ENCODE measurements at regions not wholly inside any gene's neighbourhood (a gene's known extent, or its start where the extent isn't known, plus 50 kb on each side); places are given as distances from the start of the nearest gene placed in this dataset.
A peak's percentile ranks its signal among the peaks of the same experiment; 100 is the strongest.
"Not testable (repeated sequence)": the region's sequence is repeated elsewhere in the genome, so short reads cannot be mapped to it uniquely, and the experiment has no call there.

DNA sequence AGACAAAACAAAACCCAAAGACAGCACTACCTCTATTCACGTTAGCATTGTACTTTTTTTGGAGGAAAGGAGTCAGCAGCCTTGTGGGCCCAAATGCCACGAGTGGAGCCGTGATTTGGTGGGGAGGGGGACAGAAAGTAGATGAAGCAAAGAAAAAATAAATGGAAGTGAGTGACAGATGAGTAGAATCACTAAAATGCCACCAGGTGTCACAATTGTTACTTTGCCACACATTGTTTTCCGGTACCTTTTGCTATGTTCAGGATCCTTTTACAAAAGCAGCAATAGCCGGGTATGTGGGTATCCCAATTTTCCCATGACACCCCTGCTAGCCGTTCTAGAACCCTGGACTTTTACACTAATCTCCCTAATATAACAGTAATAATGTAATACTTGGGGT is 85.0 kb upstream of the AK4 start:
- DNase-seq: no peak

DNA sequence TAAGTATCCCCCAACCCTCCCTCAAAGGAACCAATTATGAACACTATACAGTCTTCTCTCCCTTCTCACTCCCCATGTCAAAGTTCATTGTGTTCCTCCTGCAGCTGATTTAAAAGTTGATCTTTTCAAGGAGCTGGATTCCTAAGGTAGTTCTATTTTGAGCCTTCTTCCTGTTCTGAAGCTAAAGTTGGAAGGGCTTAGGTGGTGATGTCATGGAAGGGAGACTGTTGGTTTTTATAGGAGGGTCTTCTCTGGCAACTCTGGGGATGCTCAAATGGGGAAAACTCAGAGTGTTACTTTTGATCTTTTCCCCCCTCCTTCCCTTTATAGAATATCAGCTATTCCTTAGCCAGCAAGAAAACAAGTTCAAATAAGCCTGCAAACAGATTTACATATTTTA is 83.0 kb upstream of the AK4 start:
- no peak for DNase-seq

DNA sequence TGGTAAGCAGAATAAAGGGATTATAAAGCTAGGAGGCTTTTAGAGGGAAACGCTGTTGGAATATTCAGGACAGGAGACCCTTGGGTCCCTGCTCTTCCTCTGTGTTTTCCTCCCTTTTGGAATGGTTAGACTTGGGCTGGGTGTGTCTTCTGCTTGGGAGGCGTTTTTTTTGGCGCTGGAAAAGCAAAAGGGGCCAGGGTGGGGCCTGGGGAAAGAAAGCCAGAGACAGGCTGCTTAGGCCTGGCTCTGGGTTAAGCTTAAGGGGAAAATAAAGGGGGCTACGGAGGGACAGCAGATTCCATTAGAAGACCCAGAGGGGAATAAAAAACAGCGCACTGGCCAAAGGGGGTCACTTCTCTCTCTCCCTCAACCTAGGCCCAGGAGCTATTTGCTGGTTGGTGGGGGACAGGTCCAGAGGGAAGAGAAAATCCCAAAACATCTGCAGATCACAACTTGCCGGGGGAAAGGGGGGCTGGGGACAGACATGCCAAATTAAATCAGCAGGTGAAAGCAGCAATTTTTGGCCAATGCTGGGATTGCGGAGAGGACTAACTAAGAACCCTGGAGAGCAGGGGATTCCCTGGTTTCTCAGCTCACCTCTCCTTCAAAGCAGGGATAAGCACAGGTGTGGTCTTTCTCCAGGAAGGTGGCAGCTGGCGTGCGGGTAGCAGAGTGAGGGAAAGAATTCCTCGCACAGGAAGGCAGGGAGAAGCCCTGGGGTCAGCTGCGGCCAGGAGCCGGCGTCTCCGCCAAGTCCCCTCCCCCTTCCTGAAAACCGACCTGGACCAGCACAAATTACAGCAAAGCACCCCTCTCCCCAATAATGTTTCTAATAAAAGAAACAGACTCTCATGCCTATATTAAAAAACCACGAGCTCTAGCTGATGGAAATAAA is 82.2 kb upstream of the AK4 start:
- DNase-seq: no peak

DNA sequence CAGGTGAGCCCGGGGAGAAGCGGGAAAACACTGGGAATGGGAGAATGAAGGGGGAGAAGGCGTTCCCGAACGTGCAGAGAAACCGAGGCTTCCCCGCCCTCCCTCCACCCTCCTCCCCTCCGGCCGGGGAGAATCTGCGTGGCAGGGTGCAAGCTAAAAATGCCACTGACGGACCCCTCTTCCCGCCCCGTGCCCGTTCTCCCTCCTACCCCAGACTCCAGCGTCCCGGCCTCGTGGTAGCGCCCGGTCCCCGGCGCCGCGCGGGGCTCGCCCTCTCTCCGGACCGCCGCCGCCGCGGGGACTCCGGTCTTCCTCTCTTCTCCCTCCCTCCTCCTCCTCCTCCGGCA is 81.6 kb upstream of the AK4 start:
- DNase-seq: no peak

DNA sequence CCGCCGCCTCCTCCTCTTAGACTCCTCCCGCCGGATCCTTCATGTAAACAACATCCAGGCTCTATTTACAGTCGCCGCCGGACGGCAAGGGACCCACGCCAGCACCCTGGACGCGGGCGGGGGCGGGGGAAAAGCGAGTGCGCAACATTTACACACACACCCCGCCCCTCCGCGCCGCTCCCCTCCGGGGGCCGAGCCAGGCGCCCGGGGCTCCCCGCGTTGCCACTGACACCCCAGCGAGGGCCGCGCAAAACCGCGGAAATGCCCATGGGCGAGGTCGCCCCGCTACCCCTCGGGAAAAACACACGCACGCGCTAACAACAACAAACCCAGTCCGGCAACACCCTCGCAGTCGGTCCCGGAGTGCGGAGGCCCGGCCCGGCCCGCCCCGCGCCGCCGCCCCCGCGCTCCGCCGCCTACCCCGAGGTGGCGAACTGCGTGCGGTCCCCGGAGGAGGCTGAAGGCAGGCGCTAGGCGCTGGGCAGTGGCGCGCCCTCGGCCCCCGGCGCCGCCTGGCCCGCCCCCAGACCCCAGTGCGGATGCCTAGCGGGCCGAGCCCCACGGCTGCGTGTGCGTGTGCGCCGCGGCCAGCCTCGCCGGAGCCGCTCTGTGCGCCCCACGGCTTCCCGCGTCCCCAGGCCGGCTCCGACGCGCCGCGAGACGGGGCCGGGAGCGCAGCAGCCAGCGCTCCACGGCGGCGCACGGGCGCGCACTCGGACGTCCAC is 81.1 kb upstream of the AK4 start:
- DNase-seq: peak; percentile 72 to 75

DNA sequence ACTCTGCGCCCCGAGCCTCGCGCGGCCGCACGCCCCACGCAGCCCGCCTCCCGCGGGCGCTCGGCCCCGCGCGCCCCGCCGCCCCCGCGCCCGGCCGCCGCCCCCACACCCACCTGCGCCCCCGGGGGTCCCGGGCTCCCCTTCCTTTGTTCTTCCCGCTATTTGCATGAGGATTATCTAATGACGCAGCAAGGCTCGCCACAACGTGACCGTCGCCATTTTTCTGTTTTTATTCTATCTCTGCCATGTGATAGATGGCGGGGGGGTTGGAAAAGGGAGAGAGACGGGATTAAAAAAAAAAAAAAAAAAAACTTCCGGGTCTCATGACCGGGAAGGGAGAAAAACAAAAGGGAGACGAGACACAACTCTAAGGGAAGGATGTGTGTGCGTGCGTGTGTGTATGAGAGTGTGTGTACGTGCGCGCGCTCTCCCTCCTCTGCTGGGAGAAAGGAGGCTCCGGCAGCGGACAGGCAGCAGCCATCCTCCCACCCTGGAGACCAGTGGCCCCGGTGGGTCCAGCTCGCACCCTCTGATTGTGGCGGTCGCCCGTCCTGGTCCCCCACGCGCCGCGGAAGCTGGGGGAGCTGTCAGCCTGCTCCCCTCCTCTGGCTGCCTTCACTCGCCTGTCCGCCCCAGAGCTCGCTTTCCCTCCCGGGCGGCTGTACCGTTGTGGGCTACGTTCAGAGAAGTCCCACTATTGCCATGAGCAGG is 80.4 kb upstream of the AK4 start:
- peak; percentile 53 to 62 for DNase-seq

DNA sequence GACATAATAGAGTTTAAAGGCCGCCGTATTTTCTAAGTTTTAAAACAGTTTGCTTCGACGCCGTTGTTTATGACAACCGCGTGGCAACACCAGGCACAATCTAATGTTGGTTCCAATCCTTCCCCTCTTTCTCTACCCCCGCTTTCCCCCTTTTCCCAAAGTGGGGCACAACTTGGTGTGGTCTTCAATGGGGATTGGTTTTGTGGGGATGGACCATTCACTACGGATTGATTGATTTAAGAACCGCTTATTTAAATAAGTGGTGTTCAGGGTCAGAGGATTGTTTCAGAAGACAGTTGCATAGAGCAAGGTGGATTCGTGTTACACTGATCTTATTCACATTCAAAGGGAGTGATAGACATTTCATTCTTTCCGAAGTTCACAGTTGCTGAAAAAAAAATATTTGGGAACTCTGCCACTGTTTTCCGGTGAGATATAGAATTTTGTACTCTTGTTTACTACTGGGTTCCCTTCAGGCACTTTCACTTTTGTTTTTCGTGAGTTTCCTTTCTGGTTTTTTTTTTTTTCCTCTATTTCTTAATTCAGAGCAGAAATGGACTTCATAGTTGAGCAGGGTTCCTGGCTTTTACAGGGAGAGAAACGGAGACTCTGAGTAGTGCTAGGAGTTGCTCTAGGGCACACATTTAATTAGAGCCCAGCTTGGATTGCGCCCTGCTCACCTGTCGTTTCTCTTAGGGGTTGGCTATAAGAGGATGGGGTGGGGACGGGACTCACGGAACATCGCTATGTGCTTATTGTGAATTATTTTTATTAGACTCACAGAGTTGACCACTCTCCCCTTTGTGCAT is 79.6 kb upstream of the AK4 start:
- DNase-seq: peak; percentile 26 to 38

DNA sequence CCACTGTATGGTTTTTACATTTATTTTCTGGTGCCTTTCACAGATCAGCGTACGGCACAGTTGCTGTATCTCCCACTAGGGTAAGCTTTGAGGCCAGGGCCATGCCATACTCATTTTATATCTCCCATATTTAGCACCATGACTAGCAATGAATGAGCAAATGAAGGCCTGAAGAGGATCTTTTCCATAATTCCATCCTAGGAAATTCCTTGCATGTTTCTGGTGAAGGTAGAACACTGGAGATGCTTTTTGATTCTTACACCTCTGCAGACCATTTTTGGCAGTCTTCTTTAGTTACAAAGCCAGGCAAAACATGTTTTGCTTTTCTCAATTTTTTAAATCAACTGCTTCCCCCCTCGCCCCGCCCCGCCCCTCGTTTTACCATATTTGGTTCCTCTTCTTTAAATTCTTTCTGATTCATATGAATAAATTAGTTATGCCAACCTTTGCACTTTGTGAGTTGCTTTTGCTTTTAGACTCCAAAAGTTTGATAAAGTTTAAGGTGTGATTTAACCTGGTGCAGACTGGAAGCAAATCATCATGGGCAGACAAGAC is 78.9 kb upstream of the AK4 start:
- peak; percentile 55 to 60 for DNase-seq

DNA sequence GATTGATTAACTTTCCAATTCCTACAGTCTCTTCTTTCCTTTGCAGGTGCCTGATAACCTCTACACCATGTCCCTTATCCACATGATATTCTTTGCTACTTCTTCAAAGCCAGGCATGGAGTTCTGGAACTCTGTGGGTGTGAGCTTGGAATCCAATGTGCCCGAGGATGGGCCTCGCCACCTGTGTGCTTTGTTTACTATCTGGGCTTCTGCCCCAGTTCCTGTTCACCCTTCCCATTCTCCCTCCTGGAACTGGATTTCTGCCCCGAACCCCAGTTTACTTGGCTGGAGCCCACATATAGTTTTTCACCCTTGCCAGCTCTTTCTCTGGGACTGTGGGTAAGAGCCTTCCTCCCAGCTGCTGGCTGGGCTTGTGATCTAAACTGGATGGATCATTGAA is 75.2 kb upstream of the AK4 start:
- no peak for DNase-seq

DNA sequence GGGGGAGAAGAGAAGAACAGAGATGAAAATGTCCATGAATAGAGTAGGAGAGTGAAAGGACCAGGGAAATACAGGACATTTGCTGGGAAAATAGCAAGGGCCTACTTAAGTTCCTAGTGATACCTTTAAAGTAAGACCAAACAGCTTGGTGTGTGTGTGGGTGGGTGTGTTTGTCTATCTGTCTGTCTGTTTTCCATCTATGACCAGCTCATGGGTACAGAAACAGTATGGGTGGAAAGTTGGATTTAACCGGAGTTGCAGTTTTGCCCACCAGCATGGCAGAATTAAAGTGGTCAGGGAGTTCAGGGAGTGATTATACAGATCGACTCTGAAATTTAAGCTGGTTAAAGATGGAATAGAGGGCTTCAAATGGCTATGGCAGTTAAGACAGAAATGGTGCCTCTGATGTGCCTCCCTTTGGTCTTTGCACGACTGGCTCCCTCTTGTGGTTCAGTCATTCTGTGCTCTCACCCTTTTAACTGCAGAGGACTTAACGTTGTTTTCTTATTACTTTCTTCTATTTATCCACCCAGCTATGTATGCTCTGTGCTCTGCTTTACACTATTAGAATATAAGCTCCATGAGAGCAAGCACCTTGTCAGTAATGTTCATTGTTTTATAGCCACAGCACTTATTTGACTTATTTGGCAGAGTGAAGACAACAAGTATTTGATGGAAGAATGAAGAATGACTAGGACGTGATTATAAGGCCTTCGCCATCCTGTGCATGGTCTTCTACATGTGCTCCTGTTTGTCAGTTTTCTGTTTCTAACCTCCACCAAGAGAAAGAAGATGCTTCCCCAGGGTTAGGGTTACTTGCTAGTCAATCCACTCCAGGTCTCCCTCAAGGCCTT is 72.7 kb upstream of the AK4 start:
- peak; percentile 51 to 64 for DNase-seq

DNA sequence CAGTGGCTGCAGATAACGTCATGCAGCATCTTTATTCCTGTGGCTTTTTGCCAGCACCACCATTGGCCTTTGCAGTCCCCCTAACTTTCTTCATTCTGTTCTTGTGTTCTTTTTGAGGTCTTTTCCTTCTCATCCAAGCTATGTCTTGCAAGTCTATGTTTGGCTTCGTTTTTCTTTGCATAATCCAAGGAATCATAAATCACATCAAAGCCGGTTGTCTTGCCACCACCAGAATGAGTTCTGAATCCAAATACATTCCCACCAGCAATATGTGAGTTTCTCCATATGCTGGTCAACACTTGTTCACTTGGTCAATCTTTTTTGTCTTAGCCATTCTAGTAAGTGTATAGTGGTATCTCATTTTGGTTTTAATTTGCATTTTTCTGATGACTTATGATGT is 70.6 kb upstream of the AK4 start:
- DNase-seq: no peak

DNA sequence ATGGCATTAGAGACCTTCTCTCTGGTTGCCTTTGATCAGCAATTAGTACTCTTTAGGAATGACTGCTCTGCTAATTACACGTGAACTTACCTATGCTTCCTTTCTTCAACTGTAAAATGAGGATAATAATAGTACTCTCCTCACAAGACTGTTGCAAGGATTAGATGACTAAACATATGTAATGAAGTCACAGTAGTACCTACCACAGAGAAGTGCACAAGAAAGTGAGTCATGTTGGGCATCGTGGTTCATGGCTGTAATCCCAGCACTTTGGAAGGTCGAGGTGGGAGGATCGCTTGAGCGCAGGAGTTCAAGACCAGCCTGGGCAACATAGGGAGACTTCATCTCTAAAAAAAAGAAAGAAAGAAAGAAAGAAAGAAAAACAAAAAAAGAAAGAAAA is 68.1 kb upstream of the AK4 start:
- no peak for DNase-seq

DNA sequence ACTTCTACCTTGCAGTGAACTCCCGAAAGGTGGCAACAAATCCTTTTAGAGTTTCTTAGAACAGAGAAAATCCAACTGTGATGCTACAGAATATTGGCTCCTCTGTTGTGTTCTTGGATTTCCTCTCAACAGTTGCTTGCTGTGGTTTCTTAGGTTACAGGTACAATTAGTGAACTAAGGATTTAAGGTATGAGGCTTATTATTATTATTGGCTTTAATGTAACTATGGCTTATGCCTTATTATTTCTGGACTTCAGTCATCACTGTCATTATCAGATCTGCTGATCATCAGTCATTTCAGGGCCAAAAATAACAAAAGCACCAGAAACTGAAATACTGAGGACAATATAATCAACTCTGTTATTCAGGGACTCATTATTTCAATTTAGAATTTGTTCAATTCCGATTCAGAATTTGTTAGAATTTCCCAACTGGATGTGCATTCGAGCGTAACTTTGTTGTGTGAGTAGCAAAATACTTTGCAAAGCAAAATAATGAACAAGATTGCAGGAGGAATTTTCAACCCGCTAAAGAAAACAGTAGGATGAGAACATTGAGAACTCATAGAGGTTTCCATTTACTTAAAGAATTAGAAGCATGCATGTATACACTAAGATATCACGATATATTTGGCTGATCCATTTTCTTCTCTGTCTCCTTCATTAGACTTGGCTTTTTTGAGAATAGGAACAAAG is 65.5 kb upstream of the AK4 start:
- DNase-seq: no peak

DNA sequence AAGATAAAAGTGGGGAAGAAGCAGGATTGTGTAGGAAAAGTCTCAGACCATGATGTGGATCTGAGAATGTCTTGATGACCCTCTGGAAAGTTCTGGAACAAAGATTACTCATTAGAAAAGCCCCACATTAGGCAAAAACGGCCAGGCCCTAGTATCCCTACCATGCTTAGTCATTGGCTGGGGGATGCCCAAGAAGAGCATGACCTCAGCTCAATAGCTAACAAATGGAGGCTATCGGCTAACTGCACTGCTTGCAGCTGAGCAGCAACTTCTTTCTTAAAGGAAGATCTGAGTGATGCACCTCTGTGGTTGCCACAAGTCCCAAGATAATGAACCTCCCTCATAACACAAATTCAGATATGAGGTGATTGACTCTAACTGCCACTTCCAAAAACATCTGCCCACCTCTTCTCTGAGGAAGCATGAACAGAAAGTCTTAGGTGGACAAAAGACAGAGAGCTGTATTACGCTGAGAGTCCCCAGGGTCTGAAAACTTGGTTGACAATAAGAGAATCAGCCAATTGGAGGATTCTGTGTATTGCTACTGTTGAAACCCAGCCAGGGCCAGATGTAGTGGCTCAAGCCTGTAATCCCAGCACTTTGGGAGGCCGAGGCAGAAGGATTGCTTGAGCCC is 64.6 kb upstream of the AK4 start:
- DNase-seq: no peak

DNA sequence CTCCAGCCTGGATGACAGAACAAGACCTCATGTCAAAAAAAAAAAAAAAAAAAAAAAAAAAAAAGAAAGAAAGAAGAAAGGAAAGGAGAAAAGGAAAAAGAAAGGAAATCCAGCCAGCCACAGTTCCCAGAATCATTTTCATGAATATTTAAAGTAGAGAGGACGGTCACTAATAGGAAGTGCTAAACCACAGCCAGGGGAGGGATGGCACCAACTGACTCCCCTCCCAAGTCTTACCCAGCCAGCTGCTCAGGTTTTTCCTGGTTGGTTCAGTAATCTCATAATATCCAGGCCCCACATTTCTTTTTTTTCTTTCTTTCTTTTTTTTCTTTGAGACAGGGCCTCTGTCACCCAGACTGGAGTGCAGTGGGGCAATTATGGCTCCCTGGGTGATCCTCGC is 63.9 kb upstream of the AK4 start:
- no peak for DNase-seq

DNA sequence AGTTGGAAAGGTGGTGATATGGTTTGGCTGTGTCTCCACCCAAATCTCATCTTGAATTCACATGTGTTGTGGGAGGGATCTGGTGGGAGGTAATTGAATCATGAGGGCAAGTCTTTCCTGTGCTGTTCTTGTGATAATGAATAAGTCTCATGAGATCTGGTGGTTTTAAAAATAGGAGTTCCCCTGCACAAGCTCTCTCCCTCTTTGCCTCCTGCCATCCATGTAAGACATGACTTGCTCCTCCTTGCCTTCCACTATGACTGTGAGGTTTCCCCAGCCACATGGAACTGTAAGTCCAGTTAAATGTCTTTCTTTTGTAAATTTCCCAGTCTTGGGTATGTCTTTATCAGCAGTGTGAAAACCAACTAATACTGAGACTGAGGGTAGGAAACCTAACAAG is 60.5 kb upstream of the AK4 start:
- not testable (repeated sequence) for DNase-seq

DNA sequence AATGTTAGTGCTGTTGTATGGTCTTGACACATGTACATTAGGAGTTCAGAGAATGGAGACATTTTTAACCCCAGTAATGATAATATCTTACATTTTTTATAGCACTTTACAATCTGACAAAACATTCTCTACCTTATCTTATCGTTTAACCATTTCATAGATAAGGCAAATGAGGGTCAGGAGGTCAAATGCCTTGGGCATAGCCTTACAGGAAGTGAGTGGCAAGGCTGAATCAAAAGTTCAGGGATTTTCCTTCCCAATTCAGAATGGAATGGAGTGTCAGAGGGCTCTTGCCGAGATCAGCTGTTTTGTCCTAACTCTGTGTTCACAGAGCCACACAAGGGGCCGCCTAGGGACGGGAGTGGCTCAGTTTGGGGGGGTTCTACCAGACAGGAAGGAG is 57.6 kb upstream of the AK4 start:
- no peak for DNase-seq

DNA sequence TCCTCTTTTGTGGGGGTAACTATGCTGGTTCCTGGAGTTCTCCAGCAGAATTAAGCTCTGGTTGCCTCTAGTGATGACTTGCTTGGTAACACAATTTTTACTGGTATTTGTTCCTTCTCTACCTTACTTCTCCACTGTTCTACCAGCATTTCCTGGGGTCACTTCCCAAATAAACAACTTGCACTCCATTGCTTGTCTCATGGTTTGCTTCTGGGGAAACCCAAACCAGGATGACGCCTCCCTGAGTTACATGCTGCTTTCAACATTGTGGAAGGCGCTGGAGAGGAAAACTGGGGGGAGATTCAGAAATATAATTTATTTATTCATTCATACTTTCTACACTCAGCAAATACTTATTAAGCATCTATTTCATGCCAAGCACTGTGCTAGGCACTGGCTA is 55.3 kb upstream of the AK4 start:
- no peak for DNase-seq

DNA sequence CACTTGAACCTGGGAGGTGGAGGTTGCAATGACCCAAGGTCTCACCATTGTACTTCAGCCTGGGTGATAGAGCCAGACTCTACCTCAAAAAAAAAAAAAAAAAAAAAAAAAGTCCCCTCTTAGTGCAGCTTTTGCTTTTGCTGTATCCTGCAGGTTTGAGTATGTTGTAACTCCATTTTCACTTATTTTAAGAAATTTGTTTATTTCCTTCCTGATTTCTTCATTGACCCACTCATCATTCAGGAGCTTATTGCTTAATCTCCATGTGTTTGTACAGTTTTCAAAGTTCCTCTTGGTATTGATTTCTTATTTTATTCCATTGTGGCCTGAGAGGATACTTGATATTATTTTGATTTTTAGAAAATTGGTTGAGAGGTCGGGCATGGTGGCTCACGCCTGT is 50.9 kb upstream of the AK4 start:
- no peak for DNase-seq
